ENCODE measurements at regions not wholly inside any gene's neighbourhood (a gene's known extent, or its start where the extent isn't known, plus 50 kb on each side); places are given as distances from the start of the nearest gene placed in this dataset.
"Not testable (repeated sequence)": the region's sequence is repeated elsewhere in the genome, so short reads cannot be mapped to it uniquely, and the experiment has no call there.

DNA sequence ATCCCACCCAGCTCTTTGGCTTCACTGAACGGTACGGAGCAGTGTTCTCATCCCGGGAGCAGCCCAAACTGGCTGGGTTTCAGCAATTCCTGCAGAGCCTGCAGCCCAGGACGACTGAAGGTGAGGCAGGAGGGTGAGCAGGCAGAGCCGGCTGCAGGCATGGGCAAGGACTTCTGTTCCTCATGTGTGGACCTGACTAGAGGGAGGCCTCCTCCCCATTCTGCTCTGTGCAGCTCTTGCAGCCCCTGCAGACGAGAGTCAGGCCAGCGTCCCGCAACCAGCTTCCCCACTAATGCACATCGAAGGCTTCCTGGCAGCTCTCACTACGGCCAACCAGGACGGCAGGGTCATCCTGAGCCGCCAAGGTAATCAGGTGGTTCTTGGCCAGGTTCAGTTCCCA, 97.8 kb upstream of the PZP start:
- DNase-seq (ENCODE audit: extremely low spot score); H3K36me3 ChIP-seq (ENCODE audit: insufficient read depth); H3K4me1 ChIP-seq (ENCODE audit: insufficient read depth); H3K4me3 ChIP-seq (ENCODE audit: low read depth, low read length); H3K27ac ChIP-seq (ENCODE audit: low read depth): not testable (repeated sequence)
- WGBS: 72% methylated on average over 5 of the region's 12 CpGs

DNA sequence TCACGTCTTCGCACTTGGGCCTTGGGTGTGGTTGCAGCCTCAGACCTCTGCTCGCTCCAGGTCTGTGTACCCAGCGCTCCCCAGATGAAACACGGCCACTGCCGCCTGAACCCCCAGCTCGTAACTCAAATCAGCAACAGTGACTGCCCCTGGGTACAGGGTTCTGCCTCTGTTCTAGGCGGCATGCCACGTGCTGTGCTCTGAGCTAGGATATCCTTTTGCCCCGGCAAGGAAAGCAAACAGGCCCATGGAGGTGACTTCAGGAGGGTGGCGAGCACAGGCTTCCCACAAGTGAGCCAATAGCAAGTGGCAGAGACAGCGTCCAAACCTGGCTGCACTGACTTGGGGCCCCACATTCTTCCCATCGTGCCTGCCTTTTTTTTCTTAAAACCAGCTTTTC, 96.3 kb upstream of the PZP start:
- H3K36me3 ChIP-seq (ENCODE audit: insufficient read depth); DNase-seq (ENCODE audit: extremely low spot score); H3K4me1 ChIP-seq (ENCODE audit: insufficient read depth); H3K4me3 ChIP-seq (ENCODE audit: low read depth, low read length); H3K27ac ChIP-seq (ENCODE audit: low read depth): not testable (repeated sequence)
- 95% methylated on average over 12 of the region's 13 CpGs for WGBS

DNA sequence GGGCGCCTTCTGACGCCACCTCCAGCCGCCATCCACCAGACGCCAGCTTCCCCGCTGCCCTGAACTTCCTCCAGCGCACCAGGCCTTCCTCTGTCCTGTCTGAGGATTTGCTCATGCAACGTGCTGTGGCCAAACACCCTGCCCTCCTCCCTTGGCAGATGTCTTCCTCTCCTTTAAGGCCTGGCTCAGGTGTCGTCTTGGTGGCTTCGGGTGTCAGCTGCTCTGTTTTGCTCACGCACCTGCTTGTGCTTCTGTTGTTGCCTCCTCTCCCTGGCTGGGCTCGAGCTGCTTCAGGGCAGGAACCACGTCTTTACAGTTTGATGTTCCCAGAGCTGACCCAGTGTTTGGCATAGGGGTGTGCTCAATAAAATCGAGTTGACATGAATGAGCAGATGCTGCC, 87.7 kb upstream of the PZP start:
- H3K4me3 ChIP-seq (ENCODE audit: low read depth, low read length); H3K27ac ChIP-seq (ENCODE audit: low read depth); H3K36me3 ChIP-seq (ENCODE audit: insufficient read depth); H3K4me1 ChIP-seq (ENCODE audit: insufficient read depth); DNase-seq (ENCODE audit: extremely low spot score): not testable (repeated sequence)
- 84% methylated on average over 1 of the region's 13 CpGs for WGBS

DNA sequence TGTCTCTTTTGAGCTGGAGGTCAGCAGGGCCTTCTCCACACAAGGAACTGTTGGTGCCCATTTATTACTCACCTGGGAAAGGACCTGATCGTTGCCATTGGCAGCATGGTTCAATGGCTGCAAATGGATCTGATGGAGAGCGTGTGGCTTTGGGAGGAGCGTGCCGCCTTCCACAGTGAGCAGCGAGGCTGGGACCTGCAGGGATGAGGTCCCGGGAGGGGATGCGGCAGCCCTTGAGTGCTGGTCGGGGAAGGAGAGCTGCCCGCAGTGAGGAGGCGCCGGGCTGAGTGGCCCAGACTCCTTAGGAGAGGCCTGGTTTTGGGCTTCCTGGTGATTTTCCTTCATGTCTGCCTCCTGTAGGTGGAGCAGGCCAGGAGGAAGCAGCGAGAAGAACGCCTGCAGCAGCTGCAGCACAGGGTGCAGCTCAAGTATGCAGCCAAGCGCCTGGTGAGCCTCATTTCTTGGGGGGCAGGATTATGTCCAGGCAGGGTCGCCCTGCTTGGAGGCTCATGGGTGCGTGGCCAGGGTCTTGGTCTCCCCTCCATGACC, 86.0 kb upstream of the PZP start:
- not testable (repeated sequence) for DNase-seq (ENCODE audit: extremely low spot score); H3K4me1 ChIP-seq (ENCODE audit: insufficient read depth); H3K36me3 ChIP-seq (ENCODE audit: insufficient read depth); H3K27ac ChIP-seq (ENCODE audit: low read depth); H3K4me3 ChIP-seq (ENCODE audit: low read depth, low read length)
- 80% methylated on average over 13 of the region's 16 CpGs for WGBS

DNA sequence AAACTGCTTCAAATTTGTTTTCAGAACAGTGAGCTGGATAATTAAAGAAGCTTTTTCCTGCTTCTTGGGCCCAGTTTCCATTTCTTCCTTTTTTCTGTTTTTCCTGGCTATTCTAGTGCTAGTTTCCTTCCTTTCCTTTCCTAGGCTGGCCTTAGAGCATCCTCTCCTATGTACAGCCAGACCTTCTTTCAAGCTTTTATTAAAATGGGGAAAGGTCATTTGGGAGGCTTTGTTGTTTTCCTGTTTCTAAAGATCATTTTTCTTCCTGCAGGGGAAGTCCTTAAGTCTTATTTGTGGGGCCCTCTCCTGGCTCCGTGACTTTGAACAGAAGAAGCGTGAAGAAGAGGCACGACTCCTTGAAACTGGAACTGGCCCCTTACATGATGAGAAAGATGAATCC, 85.2 kb upstream of the PZP start:
- WGBS: no CpG with 5 or more reads among the region's 3 CpGs
- not testable (repeated sequence) for DNase-seq (ENCODE audit: extremely low spot score); H3K4me1 ChIP-seq (ENCODE audit: insufficient read depth); H3K36me3 ChIP-seq (ENCODE audit: insufficient read depth); H3K27ac ChIP-seq (ENCODE audit: low read depth); H3K4me3 ChIP-seq (ENCODE audit: low read depth, low read length)

DNA sequence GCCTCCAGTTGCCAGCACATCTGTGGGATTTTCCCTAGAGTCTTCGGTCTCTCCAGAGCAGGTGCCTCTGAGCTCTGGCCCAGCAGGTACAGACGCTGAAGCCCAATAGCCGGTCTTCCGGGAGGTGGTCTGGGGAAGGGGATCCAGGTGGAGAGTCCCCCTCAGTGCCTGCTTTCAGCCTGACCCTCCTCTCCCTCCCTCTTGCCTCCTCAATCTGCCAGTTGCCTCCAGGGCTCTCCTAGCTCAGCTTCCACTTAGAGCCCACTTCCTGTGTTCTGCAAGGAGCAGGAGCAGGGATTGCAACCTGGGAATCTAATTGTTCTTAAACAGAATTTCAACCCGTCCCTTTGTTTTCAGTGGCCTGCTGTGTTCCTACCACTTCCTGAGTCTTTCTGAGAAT, 81.8 kb upstream of the PZP start:
- WGBS: 72% methylated on average over 1 of the region's 5 CpGs
- H3K4me3 ChIP-seq (ENCODE audit: low read depth, low read length); H3K4me1 ChIP-seq (ENCODE audit: insufficient read depth); DNase-seq (ENCODE audit: extremely low spot score); H3K27ac ChIP-seq (ENCODE audit: low read depth); H3K36me3 ChIP-seq (ENCODE audit: insufficient read depth): not testable (repeated sequence)

DNA sequence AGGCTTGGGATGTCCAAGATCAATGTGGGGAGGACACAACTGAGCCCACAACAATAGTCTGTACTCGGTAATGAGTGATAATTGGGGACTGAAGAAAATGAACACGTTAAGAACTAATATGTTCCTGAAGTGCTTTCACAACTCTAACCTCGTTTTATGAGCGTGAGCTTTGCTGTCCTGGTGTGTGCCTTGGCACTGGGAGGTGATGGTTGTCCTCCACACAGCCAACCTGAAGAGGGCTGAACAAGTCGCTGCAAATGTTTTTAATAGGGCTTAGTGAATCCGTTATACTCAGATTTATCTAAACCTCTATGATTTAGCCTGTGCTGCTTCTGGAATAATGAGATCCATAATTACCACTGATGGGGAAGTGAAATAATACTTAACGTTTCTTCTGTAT, 76.5 kb upstream of the PZP start:
- H3K36me3 ChIP-seq (ENCODE audit: insufficient read depth); DNase-seq (ENCODE audit: extremely low spot score); H3K4me3 ChIP-seq (ENCODE audit: low read depth, low read length); H3K4me1 ChIP-seq (ENCODE audit: insufficient read depth); H3K27ac ChIP-seq (ENCODE audit: low read depth): not testable (repeated sequence)
- 50% methylated on average over 1 of the region's 7 CpGs for WGBS

DNA sequence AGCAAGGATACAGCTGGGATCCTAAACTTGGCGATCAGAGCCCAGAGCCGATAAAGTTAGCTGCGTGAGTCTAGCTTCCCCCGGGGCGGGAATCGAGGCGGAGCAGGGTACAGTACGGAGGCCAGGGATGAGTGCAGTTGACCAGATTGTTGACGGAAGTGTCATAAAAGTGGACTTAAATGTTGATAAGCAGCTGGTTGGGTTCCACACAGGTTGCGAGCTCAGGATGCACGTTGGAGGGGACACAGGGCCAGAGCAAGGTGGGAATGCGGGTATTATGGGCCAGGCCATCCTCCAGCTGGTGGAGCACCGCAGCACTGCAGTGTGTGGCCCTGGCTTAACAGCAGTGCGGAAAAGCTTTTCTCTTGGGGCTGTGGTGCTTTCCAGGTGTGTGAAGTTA, 76.0 kb upstream of the PZP start:
- H3K27ac ChIP-seq (ENCODE audit: low read depth); H3K36me3 ChIP-seq (ENCODE audit: insufficient read depth); H3K4me1 ChIP-seq (ENCODE audit: insufficient read depth); DNase-seq (ENCODE audit: extremely low spot score); H3K4me3 ChIP-seq (ENCODE audit: low read depth, low read length): not testable (repeated sequence)
- WGBS: no CpG with 5 or more reads among the region's 14 CpGs

DNA sequence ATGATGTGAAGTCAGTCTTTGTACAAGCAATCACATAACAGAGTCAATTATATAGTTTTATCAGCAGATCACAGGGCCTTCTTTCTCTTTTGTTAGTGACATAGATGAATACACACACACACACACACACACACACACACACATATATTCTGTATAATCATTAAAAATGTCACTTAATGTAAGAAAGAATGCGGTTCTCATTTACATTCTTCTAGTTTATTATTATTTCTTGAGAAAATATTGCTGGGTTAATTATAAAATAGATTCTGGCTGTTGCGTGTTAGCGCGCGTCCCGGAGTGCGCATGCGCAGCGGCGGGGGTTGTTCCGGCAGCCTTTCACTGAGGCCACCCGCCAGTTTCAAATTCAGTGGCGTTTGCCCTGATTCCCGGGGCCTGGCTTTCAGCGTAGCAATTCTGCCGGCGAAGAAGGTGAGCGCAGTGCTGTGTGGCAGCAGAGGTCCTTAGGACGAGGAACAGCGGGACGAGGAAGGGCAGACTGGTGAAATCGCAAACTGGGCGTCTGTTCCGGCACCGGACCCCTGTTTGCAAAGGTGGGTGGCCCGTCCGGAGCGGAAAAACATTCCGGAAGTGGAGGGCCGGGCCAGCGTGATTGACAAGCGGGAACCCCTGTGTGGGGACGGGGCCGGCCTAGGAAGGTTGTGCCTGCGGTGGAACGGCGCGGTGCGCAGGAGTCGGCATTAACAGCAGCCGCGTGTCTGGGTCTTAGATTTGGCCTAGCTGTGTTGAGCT, 75.3 kb upstream of the PZP start:
- H3K4me1 ChIP-seq (ENCODE audit: insufficient read depth); H3K36me3 ChIP-seq (ENCODE audit: insufficient read depth); H3K27ac ChIP-seq (ENCODE audit: low read depth): not testable (repeated sequence)
- DNase-seq (ENCODE audit: extremely low spot score): peak; percentile 83
- WGBS: under 1% methylated on average over 11 of the region's 42 CpGs
- peak overlapping the region; percentile 22 for H3K4me3 ChIP-seq (ENCODE audit: low read depth, low read length)

DNA sequence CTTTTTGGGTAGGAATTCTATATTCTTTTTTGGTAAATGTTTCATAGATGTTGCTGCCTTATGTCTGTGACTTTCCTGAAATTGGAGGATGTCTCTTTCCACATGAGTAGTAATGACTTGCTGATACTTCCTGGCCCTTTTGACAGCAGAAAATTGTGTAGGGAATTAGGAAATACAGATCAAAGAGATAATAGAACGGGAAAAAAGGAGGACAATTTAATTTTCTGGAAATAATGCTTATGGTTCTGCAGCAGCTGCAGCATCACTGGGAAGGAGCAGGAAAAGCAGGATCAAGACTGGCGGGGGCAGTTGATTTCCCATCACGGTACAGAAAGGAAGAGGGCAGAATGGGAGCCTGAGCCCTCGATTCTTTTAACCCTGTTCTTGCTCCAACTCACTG, 68.8 kb upstream of the PZP start:
- Histone ChIP-seq H3K4me1 (ENCODE audit: insufficient read depth) (no peaks in the 10 kb centered on the region), H3K27ac (ENCODE audit: low read depth) (no peak overlapping the region), H3K4me3 (ENCODE audit: low read depth, low read length) (no peak overlapping the region), H3K36me3 (ENCODE audit: insufficient read depth) (no peaks in the 10 kb centered on the region)
- DNase-seq (ENCODE audit: extremely low spot score): no peak
- WGBS: 54% methylated on average over 4 of the region's 4 CpGs

DNA sequence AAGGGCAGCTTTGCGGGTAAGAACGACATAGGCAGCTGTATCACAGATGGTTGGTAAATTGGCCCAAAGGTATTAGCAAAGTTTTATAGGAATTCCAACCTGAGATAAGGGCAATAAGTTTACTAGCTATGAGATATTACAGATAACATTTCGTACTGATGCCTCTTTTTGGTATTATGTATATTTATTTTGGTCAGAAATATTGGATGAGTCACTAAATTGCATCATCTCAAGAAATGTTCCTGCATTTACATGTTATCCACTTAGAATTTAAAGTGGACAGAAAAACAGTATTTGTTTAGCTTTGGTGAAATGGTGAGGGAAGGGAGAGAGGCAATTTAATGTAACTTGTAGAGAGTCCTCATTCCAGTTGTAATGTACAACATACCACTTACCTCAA, 65.1 kb upstream of the PZP start:
- Histone ChIP-seq H3K4me1 (ENCODE audit: insufficient read depth) (no peaks in the 10 kb centered on the region), H3K4me3 (ENCODE audit: low read depth, low read length) (no peak overlapping the region), H3K36me3 (ENCODE audit: insufficient read depth) (no peaks in the 10 kb centered on the region), H3K27ac (ENCODE audit: low read depth) (no peak overlapping the region)
- DNase-seq (ENCODE audit: extremely low spot score): no peak
- WGBS: 33% methylated on average over 3 of the region's 3 CpGs

DNA sequence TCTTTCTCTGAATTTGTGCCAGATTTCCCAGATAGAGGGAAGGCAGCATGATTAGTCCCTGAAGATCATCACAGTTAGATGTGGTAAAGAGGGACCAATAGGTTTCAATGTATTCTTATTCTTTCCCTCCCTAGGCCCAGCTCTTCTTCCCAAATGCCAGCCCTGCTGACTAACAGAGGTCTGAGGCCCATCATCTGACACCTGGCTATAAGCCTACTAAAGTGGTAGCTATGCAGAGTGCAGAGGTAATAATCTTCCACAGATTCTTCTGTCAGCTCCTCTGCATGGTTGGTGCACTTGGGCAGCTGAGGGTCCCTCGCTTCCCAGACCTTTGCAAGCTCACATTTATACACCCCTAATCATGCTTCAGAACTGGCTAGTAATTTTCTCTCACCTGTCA, 63.7 kb upstream of the PZP start:
- 83% methylated on average over 1 of the region's 1 CpG for WGBS
- Histone ChIP-seq H3K36me3 (ENCODE audit: insufficient read depth) (no peaks in the 10 kb centered on the region), H3K4me3 (ENCODE audit: low read depth, low read length) (no peak overlapping the region), H3K27ac (ENCODE audit: low read depth) (no peak overlapping the region), H3K4me1 (ENCODE audit: insufficient read depth) (no peaks in the 10 kb centered on the region)
- no peak for DNase-seq (ENCODE audit: extremely low spot score)

DNA sequence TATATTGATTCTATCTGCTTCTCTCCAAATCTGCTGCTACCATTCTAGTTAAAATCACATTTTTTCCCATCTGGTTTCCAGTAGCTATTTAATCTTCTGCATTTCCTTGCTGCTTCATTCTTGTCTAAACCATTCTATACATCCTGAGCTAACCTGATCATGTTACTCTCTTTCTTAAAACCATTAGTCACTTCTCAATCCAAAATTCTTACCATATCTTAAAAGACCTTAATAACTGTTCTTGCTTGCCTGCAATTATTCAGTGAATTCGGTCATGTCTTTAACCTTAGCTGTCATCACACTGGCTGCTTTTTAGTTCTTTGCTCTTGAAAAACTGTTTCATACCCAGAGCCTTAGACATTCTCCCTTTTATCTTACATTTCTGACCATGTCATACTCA, 56.4 kb upstream of the PZP start:
- Histone ChIP-seq H3K27ac (ENCODE audit: low read depth) (no peak overlapping the region), H3K4me3 (ENCODE audit: low read depth, low read length) (no peak overlapping the region), H3K4me1 (ENCODE audit: insufficient read depth) (no peaks in the 10 kb centered on the region), H3K36me3 (ENCODE audit: insufficient read depth) (no peaks in the 10 kb centered on the region)
- DNase-seq (ENCODE audit: extremely low spot score): no peak
- WGBS: 39% methylated on average over 1 of the region's 1 CpG

DNA sequence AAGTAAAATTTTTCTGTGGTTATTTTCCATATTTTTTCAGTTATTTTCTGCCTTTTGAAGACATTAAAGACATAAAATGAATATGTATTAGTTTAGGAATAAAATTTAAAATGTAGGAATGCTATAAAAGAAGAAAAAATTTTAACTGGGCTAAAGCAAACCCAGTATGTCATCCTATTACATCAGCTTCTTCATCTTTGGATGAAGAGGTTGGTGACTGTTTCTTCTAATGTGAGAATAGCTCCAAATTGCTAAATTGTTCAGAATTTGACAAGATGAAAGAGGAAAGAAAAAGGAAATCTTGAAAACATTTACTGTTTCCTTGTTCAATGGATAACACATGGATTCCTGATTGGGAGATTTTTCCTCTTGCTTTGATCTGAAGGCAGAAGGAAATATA, 52.7 kb upstream of the PZP start:
- Histone ChIP-seq H3K4me3 (ENCODE audit: low read depth, low read length) (no peak overlapping the region), H3K36me3 (ENCODE audit: insufficient read depth) (no peaks in the 10 kb centered on the region), H3K4me1 (ENCODE audit: insufficient read depth) (no peaks in the 10 kb centered on the region), H3K27ac (ENCODE audit: low read depth) (no peak overlapping the region)
- DNase-seq (ENCODE audit: extremely low spot score): no peak

DNA sequence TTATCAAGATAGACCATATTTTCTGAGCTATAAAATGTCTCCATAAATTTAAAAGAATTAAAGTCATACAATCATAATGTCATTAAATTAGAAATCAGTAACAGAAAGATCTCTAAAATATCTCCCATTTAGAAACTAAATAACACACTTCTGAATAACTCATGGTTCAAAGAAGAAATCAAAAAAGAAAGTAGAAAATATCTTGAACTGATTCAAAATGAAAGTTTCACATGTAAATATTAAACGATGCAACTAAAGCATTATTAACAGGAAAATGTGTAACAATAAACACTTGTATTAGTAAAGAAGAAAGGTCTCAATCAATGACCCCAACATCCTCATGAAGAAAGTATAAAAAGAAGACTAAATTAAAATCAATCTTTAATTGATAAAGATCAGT, 50.5 kb upstream of the PZP start:
- 84% methylated on average over 1 of the region's 1 CpG for WGBS
- H3K36me3 ChIP-seq (ENCODE audit: insufficient read depth): no peaks in the 10 kb centered on the region
- DNase-seq (ENCODE audit: extremely low spot score): no peak
- H3K27ac ChIP-seq (ENCODE audit: low read depth): no peak overlapping the region
- no peak overlapping the region for H3K4me3 ChIP-seq (ENCODE audit: low read depth, low read length)
- H3K4me1 ChIP-seq (ENCODE audit: insufficient read depth): no peaks in the 10 kb centered on the region

All from urinary bladder (tissue), 3 donors.